Activated T-cell treated with anti-CD3 and anti-CD28 coated beads for 1 hour (primary cell): ENCODE measurements at regions not wholly inside any gene's neighbourhood (a gene's known extent, or its start where the extent isn't known, plus 50 kb on each side); places are given as distances from the start of the nearest gene placed in this dataset.
"Not testable (repeated sequence)": the region's sequence is repeated elsewhere in the genome, so short reads cannot be mapped to it uniquely, and the experiment has no call there.

ENCODE experiments used
- DNase-seq: peaks from one replicate; pipeline ENCODE4 v3.0.0-alpha.2; 2020; ENCODE audit warnings: low read depth

- DNase-seq, result not testable (repeated sequence)
Measured at GRCh38 chr9:93879662-93880407, 75.3 kb downstream of the BARX1 start.

- DNase-seq, result no peak
Measured at GRCh38 chr9:93875330-93875729, 79.8 kb downstream of the BARX1 start.

- DNase-seq, result no peak
Measured at GRCh38 chr9:93874242-93874641, 80.9 kb downstream of the BARX1 start.

- DNase-seq, result no peak
Measured at GRCh38 chr9:93871286-93871685, 83.9 kb downstream of the BARX1 start.

GRCh38 chr9:93869863-93870262, 85.3 kb downstream of the BARX1 start:
- no peak for DNase-seq

- no peak for DNase-seq
Measured at GRCh38 chr9:93869088-93869487, 86.1 kb downstream of the BARX1 start.

- no peak for DNase-seq
Measured at GRCh38 chr9:93865716-93866115, 89.4 kb downstream of the BARX1 start.

GRCh38 chr9:93865245-93865644, 89.9 kb downstream of the BARX1 start:
- DNase-seq, result no peak

GRCh38 chr9:93864840-93865239, 90.3 kb downstream of the BARX1 start:
- no peak for DNase-seq

GRCh38 chr9:93864032-93864431, 91.1 kb downstream of the BARX1 start:
- no peak for DNase-seq

GRCh38 chr9:93862877-93863545, 92.1 kb downstream of the BARX1 start:
- no peak for DNase-seq

- DNase-seq, result no peak
Measured at GRCh38 chr9:93861736-93862358, 93.3 kb downstream of the BARX1 start.

GRCh38 chr9:93860694-93861658, 94.2 kb downstream of the BARX1 start:
- DNase-seq, result no peak

GRCh38 chr9:93859431-93860215, 95.5 kb downstream of the BARX1 start:
- DNase-seq, result no peak

GRCh38 chr9:93857528-93857927, 97.6 kb downstream of the BARX1 start:
- DNase-seq, result no peak

GRCh38 chr9:93852728-93853127, 102.4 kb downstream of the BARX1 start:
- DNase-seq, result no peak

GRCh38 chr9:93846349-93846748, 108.8 kb downstream of the BARX1 start:
- DNase-seq, result no peak

GRCh38 chr9:93843396-93843795, 111.8 kb downstream of the BARX1 start:
- no peak for DNase-seq

- no peak for DNase-seq
Measured at GRCh38 chr9:93830606-93831005, 124.5 kb downstream of the BARX1 start.

GRCh38 chr9:93830012-93830596, 125.1 kb downstream of the BARX1 start:
- no peak for DNase-seq
